KMS-11 (cell line): ENCODE measurements at regions not wholly inside any gene's neighbourhood (a gene's known extent, or its start where the extent isn't known, plus 50 kb on each side); places are given as distances from the start of the nearest gene placed in this dataset.

Experiments used
- H2AFZ ChIP-seq: fragments of 200-600 bp; sonication (generic); 2 replicates; pipeline ENCODE4 v1.6.1; 2016; ENCODE audit warnings: antibody characterized with exemption, mixed run types, low read depth
- H3K27ac ChIP-seq: fragments of 200-600 bp; sonication (generic); 2 replicates; pipeline ENCODE4 v1.6.1; 2016; ENCODE audit warnings: mild to moderate bottlenecking, mixed run types
- H3K27me3 ChIP-seq: fragments of 200-600 bp; sonication (generic); 2 replicates; pipeline ENCODE4 v1.6.1; 2017; ENCODE audit warnings: mild to moderate bottlenecking, low read depth, mixed run types, moderate library complexity; ENCODE audit not compliant: insufficient read depth
- H3K36me3 ChIP-seq: fragments of 200-600 bp; sonication (generic); 2 replicates; pipeline ENCODE4 v1.6.1; 2017; ENCODE audit warnings: mild to moderate bottlenecking, mixed run types; ENCODE audit not compliant: insufficient read depth
- H3K4me1 ChIP-seq: fragments of 200-600 bp; sonication (generic); 2 replicates; pipeline ENCODE4 v1.6.1; 2016; ENCODE audit warnings: mild to moderate bottlenecking, low read depth, mixed run types; ENCODE audit not compliant: poor library complexity, severe bottlenecking
- H3K4me2 ChIP-seq: fragments of 200-600 bp; sonication (generic); 2 replicates; pipeline ENCODE4 v1.7.0; 2016; ENCODE audit warnings: mild to moderate bottlenecking, mixed run types
- H3K4me3 ChIP-seq: fragments of 200-600 bp; sonication (generic); IDR thresholded peaks from 2 replicates; pipeline ENCODE4 v1.6.1; 2017; ENCODE audit warnings: low read depth, low read length, mixed read lengths; ENCODE audit not compliant: insufficient read depth
- H3K79me2 ChIP-seq: fragments of 200-600 bp; sonication (generic); 2 replicates; pipeline ENCODE4 v1.6.1; 2016; ENCODE audit warnings: low read depth, mixed run types; ENCODE audit not compliant: insufficient read depth
- H3K9ac ChIP-seq: fragments of 200-600 bp; sonication (generic); 2 replicates; pipeline ENCODE4 v1.6.1; 2016; ENCODE audit warnings: mild to moderate bottlenecking, mixed run types
- H4K20me1 ChIP-seq: fragments of 200-600 bp; sonication (generic); 2 replicates; pipeline ENCODE4 v1.6.1; 2016; ENCODE audit warnings: mild to moderate bottlenecking, mixed run types; ENCODE audit not compliant: insufficient read depth
- CTCF ChIP-seq: fragments of 200-600 bp; sonication (generic); conservative IDR thresholded peaks from 2 replicates; pipeline ENCODE4 v1.6.1; 2017; ENCODE audit warnings: low read depth, mild to moderate bottlenecking, antibody characterized with exemption, low read length, moderate library complexity, mixed read lengths

GRCh38 chr2:184215745-184216144, 382.6 kb upstream of the ZNF804A start:
- Histone ChIP-seq H3K36me3 (no peaks in the 10 kb centered on the region), H3K9ac (no peak overlapping the region), H3K4me3 (no peak overlapping the region), H3K4me2 (no peak overlapping the region), H2AFZ (no peak overlapping the region), H3K27me3 (no peaks in the 10 kb centered on the region), H3K79me2 (no peaks in the 10 kb centered on the region), H4K20me1 (no peaks in the 10 kb centered on the region), H3K4me1 (peaks cover 20% of the 10 kb centered on the region), H3K27ac (no peak overlapping the region)
- no peak for TF ChIP-seq CTCF

DNA sequence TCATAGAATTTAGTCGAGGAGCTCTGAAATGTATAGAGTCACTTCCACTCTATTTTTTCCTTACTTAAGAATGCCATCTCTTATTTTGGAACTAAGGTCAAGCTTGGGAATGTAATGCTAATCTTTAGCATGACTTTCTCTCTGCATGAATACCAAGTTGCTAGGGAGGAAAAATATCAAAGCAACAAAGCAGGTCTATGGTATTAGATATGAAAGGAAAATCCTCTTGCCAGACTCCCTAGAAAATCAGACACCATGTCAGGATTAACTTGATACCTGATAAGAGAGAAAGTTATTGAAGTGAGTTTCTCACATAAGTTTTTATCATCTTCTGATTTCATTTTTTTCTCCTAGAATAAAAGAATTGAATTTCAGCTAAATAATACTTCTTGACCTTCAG, 341.7 kb upstream of the ZNF804A start:
- Histone ChIP-seq H3K4me1 (no peaks in the 10 kb centered on the region), H3K9ac (no peak overlapping the region), H3K27ac (no peak overlapping the region), H4K20me1 (no peaks in the 10 kb centered on the region), H3K79me2 (no peaks in the 10 kb centered on the region), H3K36me3 (no peaks in the 10 kb centered on the region), H2AFZ (no peak overlapping the region), H3K4me2 (no peak overlapping the region), H3K4me3 (no peak overlapping the region), H3K27me3 (no peaks in the 10 kb centered on the region)
- no peak for TF ChIP-seq CTCF

- Histone ChIP-seq H4K20me1 (no peaks in the 10 kb centered on the region), H3K79me2 (no peaks in the 10 kb centered on the region), H3K4me2 (no peak overlapping the region), H3K9ac (no peak overlapping the region), H3K27ac (no peak overlapping the region), H3K4me3 (no peak overlapping the region), H3K4me1 (no peaks in the 10 kb centered on the region), H3K27me3 (no peaks in the 10 kb centered on the region), H3K36me3 (no peaks in the 10 kb centered on the region), H2AFZ (no peak overlapping the region)
- TF ChIP-seq CTCF, result no peak
These were observed 337.0 kb upstream of the ZNF804A start for GRCh38 chr2:184261331-184261730.

- H3K9ac ChIP-seq, result no peak overlapping the region
- H2AFZ ChIP-seq, result no peak overlapping the region
- H3K79me2 ChIP-seq, result no peaks in the 10 kb centered on the region
- H3K27ac ChIP-seq, result no peak overlapping the region
- H3K4me2 ChIP-seq, result no peak overlapping the region
- no peak for TF ChIP-seq CTCF
- no peak overlapping the region for H3K4me3 ChIP-seq
- no peaks in the 10 kb centered on the region for H4K20me1 ChIP-seq
- no peaks in the 10 kb centered on the region for H3K4me1 ChIP-seq
- H3K27me3 ChIP-seq, result no peaks in the 10 kb centered on the region
- H3K36me3 ChIP-seq, result no peaks in the 10 kb centered on the region
These were observed 336.5 kb upstream of the ZNF804A start for GRCh38 chr2:184261818-184262217.
